H9 (cell line): ENCODE measurements at regions not wholly inside any gene's neighbourhood (a gene's known extent, or its start where the extent isn't known, plus 50 kb on each side); places are given as distances from the start of the nearest gene placed in this dataset.

Experiments used
- DNase-seq: peaks from one replicate; pipeline ENCODE4 v3.0.0-alpha.2; 2017
- H2AFZ ChIP-seq: one replicate; pipeline ENCODE4 v1.6.1; 2013; ENCODE audit warnings: mild to moderate bottlenecking, low read length, control low read depth, moderate library complexity
- H2AK5ac ChIP-seq: 2 replicates; pipeline ENCODE4 v1.6.1; 2013; ENCODE audit warnings: low read length, control low read depth, mixed read lengths; ENCODE audit not compliant: insufficient read length
- H2BK120ac ChIP-seq: one replicate; pipeline ENCODE4 v1.6.1; 2013; ENCODE audit warnings: low read depth, mild to moderate bottlenecking, low read length, control low read depth, inconsistent platforms; ENCODE audit not compliant: poor library complexity, severe bottlenecking
- H2BK12ac ChIP-seq: 2 replicates; pipeline ENCODE4 v1.6.1; 2013; ENCODE audit warnings: low read length, control low read depth, mixed read lengths, low read depth; ENCODE audit not compliant: insufficient read length
- H2BK15ac ChIP-seq: 2 replicates; pipeline ENCODE4 v1.6.1; 2013; ENCODE audit warnings: low read depth, low read length, control low read depth
- H2BK20ac ChIP-seq: one replicate; pipeline ENCODE4 v1.6.1; 2013; ENCODE audit warnings: low read depth, mild to moderate bottlenecking, low read length, control low read depth, inconsistent platforms; ENCODE audit not compliant: poor library complexity, severe bottlenecking
- H2BK5ac ChIP-seq: 2 replicates; pipeline ENCODE4 v1.6.1; 2013; ENCODE audit warnings: low read length, control low read depth, mixed read lengths; ENCODE audit not compliant: insufficient read length
- H3K14ac ChIP-seq: 2 replicates; pipeline ENCODE4 v1.6.1; 2013; ENCODE audit warnings: low read length, control low read depth; ENCODE audit not compliant: insufficient read depth
- H3K18ac ChIP-seq: 2 replicates; pipeline ENCODE4 v1.6.1; 2013; ENCODE audit warnings: low read depth, mild to moderate bottlenecking, mixed read lengths, low read length, control low read depth; ENCODE audit not compliant: insufficient read length
- H3K23ac ChIP-seq: 2 replicates; pipeline ENCODE4 v1.6.1; 2013; ENCODE audit warnings: low read length, control low read depth, mixed read lengths, low read depth; ENCODE audit not compliant: insufficient read length
- H3K23me2 ChIP-seq: 2 replicates; pipeline ENCODE4 v1.6.1; 2013; ENCODE audit warnings: low read depth, mild to moderate bottlenecking, mixed read lengths, low read length, control low read depth; ENCODE audit not compliant: insufficient read length, poor library complexity, severe bottlenecking
- H3K27ac ChIP-seq: 2 replicates; pipeline ENCODE4 v1.5.1; 2013; ENCODE audit warnings: low read length, control low read depth, mixed read lengths, low read depth; ENCODE audit not compliant: insufficient read length
- H3K27me3 ChIP-seq: 2 replicates; pipeline ENCODE4 v1.6.1; 2013; ENCODE audit warnings: low read length, control low read depth, inconsistent platforms; ENCODE audit not compliant: insufficient read depth
- H3K4ac ChIP-seq: 2 replicates; pipeline ENCODE4 v1.6.1; 2013; ENCODE audit warnings: low read depth, mild to moderate bottlenecking, control low read depth, inconsistent platforms, low read length, moderate library complexity
- H3K4me1 ChIP-seq: 2 replicates; pipeline ENCODE4 v1.6.1; 2013; ENCODE audit warnings: low read length, control low read depth, inconsistent platforms; ENCODE audit not compliant: insufficient read depth
- H3K4me2 ChIP-seq: 2 replicates; pipeline ENCODE4 v1.6.1; 2013; ENCODE audit warnings: low read length, control low read depth, mixed read lengths; ENCODE audit not compliant: insufficient read length, insufficient read depth
- H3K56ac ChIP-seq: 2 replicates; pipeline ENCODE4 v1.6.1; 2013; ENCODE audit warnings: low read depth, mild to moderate bottlenecking, mixed read lengths, low read length, control low read depth; ENCODE audit not compliant: insufficient read length
- H3K79me1 ChIP-seq: 2 replicates; pipeline ENCODE4 v1.6.1; 2013; ENCODE audit warnings: low read depth, mild to moderate bottlenecking, moderate library complexity, low read length, control low read depth, inconsistent platforms; ENCODE audit not compliant: insufficient read depth, poor library complexity, severe bottlenecking
- H3K79me2 ChIP-seq: 2 replicates; pipeline ENCODE4 v1.6.1; 2013; ENCODE audit warnings: low read length, control low read depth, inconsistent platforms; ENCODE audit not compliant: insufficient read depth
- H3K9ac ChIP-seq: 2 replicates; pipeline ENCODE4 v1.6.1; 2013; ENCODE audit warnings: low read length, control low read depth, mixed read lengths; ENCODE audit not compliant: insufficient read length; ENCODE audit errors: extremely low read depth
- H3K9me3 ChIP-seq: one replicate; pipeline ENCODE4 v1.6.1; 2013; ENCODE audit warnings: low read depth, low read length, inconsistent platforms; ENCODE audit not compliant: control insufficient read depth
- H3T11ph ChIP-seq: one replicate; pipeline ENCODE4 v1.6.1; 2013; ENCODE audit warnings: mild to moderate bottlenecking, low read length, control low read depth, inconsistent platforms
- H4K20me1 ChIP-seq: one replicate; pipeline ENCODE4 v1.6.1; 2013; ENCODE audit not compliant: control insufficient read depth, insufficient read length, insufficient read depth
- H4K5ac ChIP-seq: 2 replicates; pipeline ENCODE4 v1.6.1; 2013; ENCODE audit warnings: low read depth, mild to moderate bottlenecking, mixed read lengths, low read length, control low read depth; ENCODE audit not compliant: insufficient read length
- H4K8ac ChIP-seq: replicated peaks from 2 replicates; pipeline ENCODE4 v1.6.1; 2013; ENCODE audit warnings: low read length, control low read depth, mixed read lengths, low read depth; ENCODE audit not compliant: insufficient read length
- H4K91ac ChIP-seq: 2 replicates; pipeline ENCODE4 v1.6.1; 2013; ENCODE audit warnings: low read depth, mild to moderate bottlenecking, moderate library complexity, mixed read lengths, low read length, control low read depth; ENCODE audit not compliant: insufficient read length
- H3K27ac Mint-ChIP-seq, 3 experiments: 2 replicates in 2 of 3; 3 replicates in 1 of 3; pipeline ENCODE4 v1.8.0; 2020 to 2021; ENCODE audit warnings: mixed read lengths in 3 of 3, mild to moderate bottlenecking in 1 of 3, moderate library complexity in 1 of 3
- H3K27me3 Mint-ChIP-seq: 2 replicates; pipeline ENCODE4 v1.8.0; 2021; ENCODE audit warnings: low read depth, mild to moderate bottlenecking, moderate library complexity, mixed read lengths
- H3K36me3 Mint-ChIP-seq, 3 experiments: 2 replicates in 2 of 3; 3 replicates in 1 of 3; pipeline ENCODE4 v1.8.0; 2020 to 2021; ENCODE audit warnings: low read depth in 3 of 3, mixed read lengths in 3 of 3; ENCODE audit not compliant: insufficient read depth in 1 of 3
- H3K4me1 Mint-ChIP-seq, 2 experiments: 2 replicates each; pipeline ENCODE4 v1.8.0; 2020; ENCODE audit warnings: mixed read lengths in 2 of 2
- H3K4me3 Mint-ChIP-seq, 2 experiments: 2 replicates in 1 of 2; 3 replicates in 1 of 2; pipeline ENCODE4 v1.8.0; 2020 to 2021; ENCODE audit warnings: mild to moderate bottlenecking in 2 of 2, mixed read lengths in 2 of 2, moderate library complexity in 1 of 2
- H3K9me3 Mint-ChIP-seq, 2 experiments: 2 replicates in 1 of 2; 3 replicates in 1 of 2; pipeline ENCODE4 v1.8.0; 2020; ENCODE audit warnings: mild to moderate bottlenecking in 2 of 2, mixed read lengths in 2 of 2, moderate library complexity in 1 of 2
- TF ChIP-seq, protein P1 (sequence below): fragments of 200-600 bp; sonication (generic); conservative IDR thresholded peaks from 3 replicates; pipeline ENCODE4 v1.8.0; 2021; ENCODE audit warnings: antibody characterized with exemption, mild to moderate bottlenecking

DNA sequence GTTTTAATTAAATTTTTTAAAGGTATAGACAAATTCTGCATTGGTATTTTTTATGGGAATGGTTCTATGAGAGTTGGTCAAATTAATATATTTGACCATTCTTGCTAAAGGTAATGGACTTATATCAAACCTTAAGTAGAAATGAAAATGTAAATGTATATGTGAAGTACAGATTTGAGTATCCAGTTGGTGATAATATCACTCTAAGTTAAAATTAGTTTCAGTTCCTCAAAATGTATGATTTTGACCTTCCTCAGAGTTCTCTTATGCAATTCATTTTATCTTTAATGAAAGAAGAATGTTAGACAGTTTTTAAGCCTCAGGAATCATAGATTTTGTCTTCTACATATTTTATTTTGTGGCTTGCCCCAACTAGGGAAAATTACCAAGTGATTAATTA is 1291.5 kb upstream of the B3GALT2 start:
- no peak overlapping the region for H3K9ac ChIP-seq
- no peak overlapping the region for H2BK20ac ChIP-seq
- Mint-ChIP-seq H3K27me3 (no peaks in the 10 kb centered on the region), H3K36me3 (no peaks in the 10 kb centered on the region), H3K9me3 (no peaks in the 10 kb centered on the region; a peak in 1 of 5 replicates), H3K4me1 (no peaks in the 10 kb centered on the region), H3K27ac (no peak overlapping the region), H3K4me3 (no peak overlapping the region)
- no peak overlapping the region for H2BK120ac ChIP-seq
- H2AK5ac ChIP-seq = no peak overlapping the region
- DNase-seq = no peak
- H3K56ac ChIP-seq = no peak overlapping the region
- no peak overlapping the region for H2BK12ac ChIP-seq
- no peak overlapping the region for H3K23ac ChIP-seq
- H3T11ph ChIP-seq = no peak overlapping the region
- H4K5ac ChIP-seq = no peak overlapping the region
- no peak overlapping the region for H4K8ac ChIP-seq
- H3K9me3 ChIP-seq = no peaks in the 10 kb centered on the region
- H3K4me2 ChIP-seq = no peak overlapping the region
- H4K20me1 ChIP-seq = no peaks in the 10 kb centered on the region
- no peak overlapping the region for H3K4ac ChIP-seq
- H2BK5ac ChIP-seq = no peak overlapping the region
- H4K91ac ChIP-seq = no peak overlapping the region
- no peaks in the 10 kb centered on the region for H3K23me2 ChIP-seq
- H3K79me1 ChIP-seq = no peaks in the 10 kb centered on the region
- no peak overlapping the region for H3K14ac ChIP-seq
- no peak overlapping the region for H3K27ac ChIP-seq
- no peaks in the 10 kb centered on the region for H3K27me3 ChIP-seq
- H3K4me1 ChIP-seq = no peaks in the 10 kb centered on the region
- no peak overlapping the region for H2AFZ ChIP-seq
- no peaks in the 10 kb centered on the region for H3K79me2 ChIP-seq
- no peak overlapping the region for H2BK15ac ChIP-seq
- H3K18ac ChIP-seq = no peak overlapping the region
- TF ChIP-seq, protein P1, sequence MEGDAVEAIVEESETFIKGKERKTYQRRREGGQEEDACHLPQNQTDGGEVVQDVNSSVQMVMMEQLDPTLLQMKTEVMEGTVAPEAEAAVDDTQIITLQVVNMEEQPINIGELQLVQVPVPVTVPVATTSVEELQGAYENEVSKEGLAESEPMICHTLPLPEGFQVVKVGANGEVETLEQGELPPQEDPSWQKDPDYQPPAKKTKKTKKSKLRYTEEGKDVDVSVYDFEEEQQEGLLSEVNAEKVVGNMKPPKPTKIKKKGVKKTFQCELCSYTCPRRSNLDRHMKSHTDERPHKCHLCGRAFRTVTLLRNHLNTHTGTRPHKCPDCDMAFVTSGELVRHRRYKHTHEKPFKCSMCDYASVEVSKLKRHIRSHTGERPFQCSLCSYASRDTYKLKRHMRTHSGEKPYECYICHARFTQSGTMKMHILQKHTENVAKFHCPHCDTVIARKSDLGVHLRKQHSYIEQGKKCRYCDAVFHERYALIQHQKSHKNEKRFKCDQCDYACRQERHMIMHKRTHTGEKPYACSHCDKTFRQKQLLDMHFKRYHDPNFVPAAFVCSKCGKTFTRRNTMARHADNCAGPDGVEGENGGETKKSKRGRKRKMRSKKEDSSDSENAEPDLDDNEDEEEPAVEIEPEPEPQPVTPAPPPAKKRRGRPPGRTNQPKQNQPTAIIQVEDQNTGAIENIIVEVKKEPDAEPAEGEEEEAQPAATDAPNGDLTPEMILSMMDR = no peak
